ENCODE measurements at regions not wholly inside any gene's neighbourhood (a gene's known extent, or its start where the extent isn't known, plus 50 kb on each side); places are given as distances from the start of the nearest gene placed in this dataset.

GRCh38 chr2:140158259-140158658 is 1378.1 kb upstream of the NXPH2 start:
- H3K9ac ChIP-seq (ENCODE audit: low read length), result no peak overlapping the region
- no peaks in the 10 kb centered on the region for H3K36me3 ChIP-seq (ENCODE audit: insufficient read depth, low read length)
- no peak overlapping the region for H3K4me2 ChIP-seq (ENCODE audit: low read length)
- no peak overlapping the region for H2AFZ ChIP-seq (ENCODE audit: low read depth, low read length)
- H3K4me3 ChIP-seq (ENCODE audit: low read length), result no peak overlapping the region
- H3K9me2 ChIP-seq (ENCODE audit: insufficient read depth, low read length), result no peaks in the 10 kb centered on the region
- H3K27ac ChIP-seq (ENCODE audit: low read length), result no peak overlapping the region
- no peaks in the 10 kb centered on the region for H4K20me1 ChIP-seq (ENCODE audit: insufficient read depth)
- H3K79me2 ChIP-seq (replicated peaks; ENCODE audit: insufficient read depth, low read length), result no peaks in the 10 kb centered on the region
- no peaks in the 10 kb centered on the region for H3F3A ChIP-seq (ENCODE audit: insufficient read depth, low read length, poor library complexity, severe bottlenecking)
- H3K27me3 ChIP-seq (ENCODE audit: insufficient read depth, low read depth, low read length), result no peaks in the 10 kb centered on the region
- no peak for TF ChIP-seq TAF1 (IDR thresholded peaks at IDR 0.05; ENCODE audit: low read depth)
- no peak for TF ChIP-seq POLR2AphosphoS5 (IDR thresholded peaks at IDR 0.05)
- TF ChIP-seq REST (IDR thresholded peaks at IDR 0.05; ENCODE audit: borderline replicate concordance), result no peak
- H3K9me3 ChIP-seq (ENCODE audit: low read length), result no peaks in the 10 kb centered on the region

- no peaks in the 10 kb centered on the region for H3F3A ChIP-seq (ENCODE audit: insufficient read depth, low read length, poor library complexity, severe bottlenecking)
- no peak overlapping the region for H3K9ac ChIP-seq (ENCODE audit: low read length)
- no peaks in the 10 kb centered on the region for H3K36me3 ChIP-seq (ENCODE audit: insufficient read depth, low read length)
- no peak overlapping the region for H3K4me2 ChIP-seq (ENCODE audit: low read length)
- no peaks in the 10 kb centered on the region for H4K20me1 ChIP-seq (ENCODE audit: insufficient read depth)
- TF ChIP-seq CTCF (IDR thresholded peaks at IDR 0.05; ENCODE audit: poor library complexity, severe bottlenecking), result no peak
- TF ChIP-seq REST (IDR thresholded peaks at IDR 0.05; ENCODE audit: borderline replicate concordance), result no peak
- TF ChIP-seq POLR2AphosphoS5 (IDR thresholded peaks at IDR 0.05), result no peak
- TF ChIP-seq EP300 (conservative IDR thresholded peaks at IDR 0.05; ENCODE audit: poor library complexity, severe bottlenecking), result no peak
- no peak for TF ChIP-seq SMC3 (conservative IDR thresholded peaks at IDR 0.05; ENCODE audit: poor library complexity)
- TF ChIP-seq MXI1 (conservative IDR thresholded peaks at IDR 0.05; ENCODE audit: poor library complexity, severe bottlenecking), result no peak
- no peak for TF ChIP-seq TAF1 (IDR thresholded peaks at IDR 0.05; ENCODE audit: low read depth)
- no peak for TF ChIP-seq EZH2 (IDR thresholded peaks at IDR 0.05; ENCODE audit: borderline replicate concordance, insufficient read depth, low read length, poor library complexity, severe bottlenecking)
- TF ChIP-seq RAD21 (conservative IDR thresholded peaks at IDR 0.05), result no peak
- no peaks in the 10 kb centered on the region for H3K27me3 ChIP-seq (ENCODE audit: insufficient read depth, low read depth, low read length)
- no peaks in the 10 kb centered on the region for H3K9me3 ChIP-seq (ENCODE audit: low read length)
- no peak overlapping the region for H2AFZ ChIP-seq (ENCODE audit: low read depth, low read length)
- no peak overlapping the region for H3K27ac ChIP-seq (ENCODE audit: low read length)
- no peak overlapping the region for H3K4me3 ChIP-seq (ENCODE audit: low read length)
- H3K9me2 ChIP-seq (ENCODE audit: insufficient read depth, low read length), result no peaks in the 10 kb centered on the region
- H3K79me2 ChIP-seq (replicated peaks; ENCODE audit: insufficient read depth, low read length), result no peaks in the 10 kb centered on the region
These were observed 1377.6 kb upstream of the NXPH2 start for GRCh38 chr2:140157816-140158215.
